AG20443 (cell line): ENCODE measurements at regions not wholly inside any gene's neighbourhood (a gene's known extent, or its start where the extent isn't known, plus 50 kb on each side); places are given as distances from the start of the nearest gene placed in this dataset.

Experiments
- DNase-seq: peaks from one replicate; pipeline ENCODE4 v3.0.0; 2012; ENCODE audit warnings: low spot score, mixed read lengths

DNA sequence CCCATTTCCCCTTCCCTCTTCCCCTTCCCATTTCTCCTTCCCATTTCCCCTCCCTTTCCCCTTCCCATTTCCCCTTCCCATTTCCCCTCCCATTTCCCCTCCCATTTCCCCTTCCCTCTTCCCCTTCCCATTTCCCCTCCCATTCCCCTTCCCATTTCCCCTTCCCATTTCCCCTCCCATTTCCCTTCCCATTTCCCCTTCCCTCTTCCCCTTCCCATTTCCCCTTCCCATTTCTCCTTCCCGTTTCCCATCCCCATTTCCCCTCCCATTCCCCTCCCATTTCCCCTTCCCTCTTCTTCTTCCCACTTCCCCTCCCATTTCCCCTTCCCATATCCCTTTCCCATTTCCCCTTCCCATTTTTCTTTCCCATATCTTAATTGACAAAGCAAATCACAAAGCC, 109.0 kb downstream of the OLFM1 start:
- DNase-seq: no peak

DNA sequence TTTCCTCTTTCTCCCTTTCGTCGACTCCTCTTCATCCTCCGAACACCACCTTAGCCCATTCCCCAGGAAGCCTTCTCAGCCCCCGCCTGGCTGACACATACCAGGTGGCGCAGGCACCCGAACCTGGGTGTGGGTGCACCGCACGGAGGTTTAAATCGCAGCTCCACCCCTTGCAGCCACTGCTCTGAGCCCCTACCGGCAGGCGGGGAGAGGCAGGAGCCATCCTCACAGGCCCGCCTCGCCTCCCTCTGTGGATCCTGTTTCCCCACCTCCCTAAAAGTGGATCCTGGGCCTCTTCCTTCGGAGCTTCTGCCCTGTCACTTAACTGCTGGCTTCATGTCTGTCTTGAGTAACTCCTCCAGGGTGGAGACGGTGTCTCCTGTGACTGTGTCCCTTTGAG, 110.7 kb downstream of the OLFM1 start:
- no peak for DNase-seq

DNA sequence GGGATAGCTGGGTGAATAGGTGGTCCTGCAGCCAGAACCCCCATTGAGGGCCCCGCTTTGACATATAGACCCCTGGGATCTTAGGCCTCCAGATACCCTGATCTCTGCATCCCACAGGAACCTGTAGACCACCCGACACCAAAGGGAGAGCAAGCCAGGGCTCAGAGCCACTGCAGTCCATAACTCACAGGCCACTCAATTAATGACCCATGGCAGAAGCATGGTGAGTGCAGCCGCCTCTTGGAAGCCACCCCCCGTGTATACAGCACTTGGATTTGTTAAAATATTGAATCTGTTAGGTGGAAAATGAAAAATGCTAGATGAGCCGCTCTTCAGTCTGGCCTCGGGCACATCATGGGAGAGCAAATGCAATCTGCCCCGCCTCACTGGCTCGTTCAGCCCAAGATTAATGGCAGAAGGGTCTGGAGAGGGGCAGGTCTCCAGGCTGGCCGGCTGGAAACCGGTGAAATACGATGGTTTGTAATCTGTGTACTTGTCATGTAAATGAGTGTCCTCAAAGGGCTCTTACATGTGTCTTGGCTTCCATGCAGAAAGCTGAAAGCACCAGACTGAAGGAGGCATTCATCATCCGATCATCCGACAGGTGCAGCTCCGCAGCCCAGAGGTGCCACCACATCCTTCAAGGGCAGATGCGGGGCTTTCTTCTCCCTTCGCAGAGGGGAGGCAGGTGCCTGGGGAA, 111.3 kb downstream of the OLFM1 start:
- no peak for DNase-seq

DNA sequence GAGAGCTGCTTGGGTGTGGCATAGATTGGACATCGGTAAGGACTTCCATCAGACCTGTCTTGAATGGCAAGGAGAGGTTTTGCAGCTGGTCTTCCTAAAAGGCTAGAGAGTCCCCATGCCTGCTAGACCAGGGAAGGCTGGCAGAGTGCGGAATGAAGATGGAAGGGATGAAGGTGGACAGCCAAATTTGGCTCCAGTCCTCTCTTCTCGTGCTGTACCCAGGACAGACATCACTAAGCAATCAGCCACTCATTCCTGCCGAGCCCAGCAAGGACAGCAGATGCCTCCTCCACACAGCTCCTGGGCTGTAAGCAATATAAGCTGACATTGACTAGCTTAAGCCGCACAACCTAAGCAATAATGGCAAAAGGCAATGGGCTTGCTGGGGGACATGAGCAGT, 112.0 kb downstream of the OLFM1 start:
- no peak for DNase-seq

DNA sequence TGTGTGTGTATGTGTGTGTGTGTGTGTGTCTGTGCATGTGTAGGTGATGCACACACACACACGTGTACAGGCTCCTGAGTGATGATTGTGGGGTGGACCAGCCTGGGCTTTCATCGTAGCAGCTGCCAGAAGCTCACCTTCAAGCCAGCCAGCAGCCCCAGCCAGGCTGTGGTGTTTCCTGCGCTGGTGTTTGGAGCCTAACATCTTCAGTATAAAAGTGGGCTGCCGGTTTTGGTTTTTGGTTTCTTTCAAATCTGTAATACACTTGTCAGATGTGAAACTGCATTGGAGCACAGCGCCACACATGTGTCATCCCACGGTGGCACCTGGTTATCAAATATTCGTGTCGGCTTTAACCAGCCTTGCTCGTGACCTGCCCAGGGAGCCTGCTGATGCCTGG, 114.2 kb downstream of the OLFM1 start:
- DNase-seq: no peak

GRCh38 chr9:135204177-135204576, 116.7 kb downstream of the OLFM1 start:
- no peak for DNase-seq

GRCh38 chr9:135209136-135209535, 121.7 kb downstream of the OLFM1 start:
- DNase-seq: no peak

- no peak for DNase-seq
Measured at GRCh38 chr9:135209852-135210251, 122.4 kb downstream of the OLFM1 start.

- no peak for DNase-seq
Measured at GRCh38 chr9:135210676-135211523, 123.4 kb downstream of the OLFM1 start.

DNA sequence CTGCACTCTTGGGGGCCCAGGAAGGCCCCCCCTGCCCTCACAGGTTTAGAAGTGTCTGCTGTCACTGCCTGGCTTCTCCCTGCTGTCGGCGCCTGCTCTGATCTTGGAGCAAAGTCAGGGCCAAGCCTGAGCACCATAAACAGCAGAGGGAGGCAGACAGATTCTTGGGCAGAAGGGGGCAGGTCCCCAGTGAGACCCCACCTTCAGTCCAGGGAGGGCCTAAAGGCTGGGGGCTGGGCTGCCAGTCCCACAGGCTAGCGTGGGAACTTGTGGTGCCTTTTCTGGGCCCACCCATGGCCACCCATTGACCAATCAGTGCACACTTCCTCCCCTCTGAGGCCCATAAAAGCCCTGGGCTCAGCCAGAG, 124.0 kb downstream of the OLFM1 start:
- DNase-seq: no peak

DNA sequence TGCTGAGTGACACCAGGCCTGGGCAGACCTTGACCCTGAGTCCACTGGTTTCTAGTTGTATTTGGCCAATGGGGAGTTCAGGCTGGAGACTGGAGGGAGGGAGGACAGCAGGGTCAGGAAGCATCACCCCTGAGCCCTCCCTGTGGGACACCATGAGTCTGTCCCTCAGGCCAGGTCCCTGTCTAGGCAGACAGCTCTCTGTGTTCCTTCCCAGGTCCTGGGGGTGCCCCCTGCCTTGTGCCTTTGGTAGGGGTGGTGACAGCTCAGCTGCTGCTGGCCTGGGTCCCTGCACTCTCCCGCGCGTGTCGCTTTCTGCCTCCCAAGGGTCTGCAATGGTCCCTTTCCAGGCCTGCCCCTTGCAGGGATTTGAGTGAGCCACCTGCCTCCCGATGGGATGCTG, 125.5 kb downstream of the OLFM1 start:
- DNase-seq: no peak

DNA sequence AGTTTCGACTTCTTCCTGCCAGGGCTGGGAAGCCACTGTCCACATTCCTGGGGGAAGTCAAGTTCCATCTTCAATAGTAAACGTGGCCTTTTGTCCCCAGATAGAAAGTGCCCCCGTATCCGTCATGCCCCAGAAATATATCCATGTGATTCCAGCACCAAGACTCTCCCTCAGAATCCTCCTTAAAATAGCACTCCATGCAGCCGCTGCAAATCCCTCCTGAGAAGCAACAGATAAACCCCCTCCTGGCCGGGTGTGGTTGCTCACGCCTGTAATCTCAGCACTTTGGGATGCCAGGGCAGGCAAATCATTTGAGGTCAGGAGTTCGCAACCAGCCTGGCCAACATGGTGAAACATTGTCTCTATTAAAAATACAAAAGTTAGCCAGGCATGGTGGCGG, 126.1 kb downstream of the OLFM1 start:
- DNase-seq: no peak

- no peak for DNase-seq
Measured at GRCh38 chr9:135214054-135214640, 126.7 kb downstream of the OLFM1 start.

GRCh38 chr9:135214706-135215105, 127.2 kb downstream of the OLFM1 start:
- DNase-seq: no peak

DNA sequence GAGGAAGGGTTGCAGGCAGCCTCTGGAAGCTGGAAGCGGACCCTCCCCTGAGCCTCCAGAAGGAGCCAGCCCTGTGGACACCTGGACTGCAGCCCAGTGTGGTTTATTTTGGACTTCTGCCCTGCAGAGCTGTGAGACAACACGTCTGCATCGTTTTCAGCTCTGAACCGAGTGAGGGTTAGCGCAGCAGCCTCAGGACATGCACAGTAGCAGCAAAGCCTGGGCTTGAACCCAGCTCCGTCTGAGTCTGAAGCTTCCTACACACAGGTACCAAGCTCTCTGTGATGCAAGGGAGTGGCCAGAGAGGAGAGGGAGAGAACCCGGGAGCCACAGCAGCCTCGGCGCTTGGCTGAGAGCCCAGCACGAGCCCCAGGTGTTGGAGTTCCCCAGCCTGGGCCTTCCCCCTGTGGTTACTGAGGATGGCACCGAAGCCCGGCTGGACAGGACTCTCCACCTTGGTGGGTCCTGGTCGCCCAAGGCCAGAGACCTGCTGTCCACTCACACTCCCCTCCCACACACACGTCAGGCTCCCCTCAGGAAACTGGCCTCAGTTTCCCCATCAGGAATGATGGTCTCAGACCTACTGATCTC, 128.2 kb downstream of the OLFM1 start:
- DNase-seq: no peak

- DNase-seq: no peak
Measured at GRCh38 chr9:135216236-135216635, 128.8 kb downstream of the OLFM1 start.

DNA sequence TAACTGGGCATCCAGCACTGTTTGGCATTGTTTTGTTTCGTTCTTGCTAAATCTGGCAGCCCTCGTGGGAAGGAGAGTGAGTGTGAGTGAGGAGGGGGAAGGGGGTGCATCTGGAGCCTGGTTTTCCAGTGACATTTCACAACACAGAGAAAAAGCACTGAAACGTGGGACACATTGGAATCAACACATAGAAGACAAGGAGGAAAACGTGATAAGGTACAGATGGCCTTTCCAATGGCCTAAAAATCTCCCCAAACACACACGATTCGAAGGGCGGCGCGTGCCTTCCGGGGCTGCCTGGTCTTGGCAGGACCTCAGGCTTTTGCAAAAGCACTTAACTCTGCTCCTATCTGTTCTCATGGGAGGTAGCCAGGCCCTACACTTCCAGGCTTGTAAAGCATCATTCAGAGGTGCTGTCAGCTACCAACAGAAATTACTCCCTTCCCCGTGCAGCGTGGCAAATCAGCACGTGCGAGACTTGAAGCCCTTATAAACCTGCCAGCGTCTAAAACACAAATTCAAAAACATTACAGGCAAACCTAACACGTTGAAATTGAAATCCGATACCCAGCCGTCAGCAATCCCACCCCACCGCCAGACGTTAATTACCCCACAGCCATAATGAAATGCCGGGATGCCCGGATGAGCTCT, 129.4 kb downstream of the OLFM1 start:
- DNase-seq: no peak

DNA sequence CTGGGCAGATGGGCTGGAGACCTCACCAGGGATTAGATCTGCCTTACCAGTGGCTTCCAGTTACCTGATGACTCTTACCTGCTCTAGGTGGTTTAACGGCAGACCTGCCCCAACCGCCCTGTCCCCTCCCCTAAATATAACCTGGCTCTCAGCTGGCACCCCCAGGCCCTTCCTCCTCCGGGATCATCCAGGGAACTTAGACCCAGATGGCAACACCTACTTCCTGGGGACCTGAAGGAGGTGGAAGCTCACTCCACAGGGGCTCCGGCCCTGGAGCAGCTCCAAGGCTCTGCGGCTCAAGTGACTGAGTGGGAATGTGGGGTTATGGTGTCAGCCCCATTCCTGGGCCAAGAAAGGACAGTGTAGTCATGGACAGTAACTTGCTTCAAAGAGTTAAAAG, 130.4 kb downstream of the OLFM1 start:
- no peak for DNase-seq

GRCh38 chr9:135218331-135219225, 131.1 kb downstream of the OLFM1 start:
- no peak for DNase-seq

- DNase-seq: no peak
Measured at GRCh38 chr9:135219676-135220600, 132.5 kb downstream of the OLFM1 start.
